Uterus (tissue), 2 donors: ENCODE measurements at regions not wholly inside any gene's neighbourhood (a gene's known extent, or its start where the extent isn't known, plus 50 kb on each side); places are given as distances from the start of the nearest gene placed in this dataset.
A peak's percentile ranks its signal among the peaks of the same experiment; 100 is the strongest.

Source experiments
- POLR2A ChIP-seq, 2 donors: fragments of 450-650 bp; IDR thresholded peaks; one replicate each; pipeline ENCODE4 v1.6.1; 2016; ENCODE audit warnings: antibody characterized with exemption in 2 of 2, mild to moderate bottlenecking in 1 of 2, moderate library complexity in 1 of 2
- TF ChIP-seq, protein P1 (sequence below), 4 experiments: fragments of 200-600 bp in 2 of 4; fragments of 450-650 bp in 2 of 4; sonication (generic) in 2 of 4; IDR thresholded peaks; one replicate each; pipeline ENCODE4 v1.5.1; 2016 to 2019; ENCODE audit warnings: antibody characterized with exemption in 4 of 4, mild to moderate bottlenecking in 2 of 4, moderate library complexity in 1 of 4

DNA sequence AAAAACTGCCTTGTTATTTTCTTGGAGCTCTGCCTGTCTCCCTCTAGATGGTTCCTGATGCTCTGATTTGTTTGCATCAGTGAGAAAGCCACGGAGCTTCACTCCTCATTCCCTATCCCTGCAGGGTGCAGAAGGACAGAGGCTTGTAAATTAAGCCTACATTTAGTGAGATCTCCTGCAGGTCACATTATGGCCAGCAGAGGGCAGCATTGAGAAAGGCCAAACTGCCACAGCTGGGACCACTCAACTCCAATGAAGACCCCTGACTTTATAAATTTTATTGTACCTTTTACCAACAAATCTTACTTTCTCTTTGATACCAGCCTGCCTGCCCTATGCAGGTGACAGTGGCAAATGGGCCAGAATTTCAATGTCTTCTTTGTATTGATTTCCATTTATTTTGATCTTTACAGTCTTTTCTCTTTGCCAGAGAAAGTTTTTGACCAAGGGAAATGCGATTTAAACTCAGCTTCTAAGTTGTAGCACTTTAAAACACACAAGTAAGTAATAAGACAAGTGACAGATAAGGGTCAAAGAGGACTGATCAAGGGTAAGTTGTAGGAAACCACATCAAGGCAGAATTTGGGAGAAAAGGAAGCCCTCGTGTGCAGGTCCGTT, 1029.1 kb upstream of the KLHL29 start:
- TF ChIP-seq, protein P1, sequence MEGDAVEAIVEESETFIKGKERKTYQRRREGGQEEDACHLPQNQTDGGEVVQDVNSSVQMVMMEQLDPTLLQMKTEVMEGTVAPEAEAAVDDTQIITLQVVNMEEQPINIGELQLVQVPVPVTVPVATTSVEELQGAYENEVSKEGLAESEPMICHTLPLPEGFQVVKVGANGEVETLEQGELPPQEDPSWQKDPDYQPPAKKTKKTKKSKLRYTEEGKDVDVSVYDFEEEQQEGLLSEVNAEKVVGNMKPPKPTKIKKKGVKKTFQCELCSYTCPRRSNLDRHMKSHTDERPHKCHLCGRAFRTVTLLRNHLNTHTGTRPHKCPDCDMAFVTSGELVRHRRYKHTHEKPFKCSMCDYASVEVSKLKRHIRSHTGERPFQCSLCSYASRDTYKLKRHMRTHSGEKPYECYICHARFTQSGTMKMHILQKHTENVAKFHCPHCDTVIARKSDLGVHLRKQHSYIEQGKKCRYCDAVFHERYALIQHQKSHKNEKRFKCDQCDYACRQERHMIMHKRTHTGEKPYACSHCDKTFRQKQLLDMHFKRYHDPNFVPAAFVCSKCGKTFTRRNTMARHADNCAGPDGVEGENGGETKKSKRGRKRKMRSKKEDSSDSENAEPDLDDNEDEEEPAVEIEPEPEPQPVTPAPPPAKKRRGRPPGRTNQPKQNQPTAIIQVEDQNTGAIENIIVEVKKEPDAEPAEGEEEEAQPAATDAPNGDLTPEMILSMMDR (IDR thresholded peaks at IDR 0.05) = peak; percentile 39 to 72 (median 62)
- no peak for TF ChIP-seq POLR2A (IDR thresholded peaks at IDR 0.05)
